ENCODE measurements at regions not wholly inside any gene's neighbourhood (a gene's known extent, or its start where the extent isn't known, plus 50 kb on each side); places are given as distances from the start of the nearest gene placed in this dataset.

GRCh38 chr4:130574215-130574614 lies 1478.3 kb downstream of the C4orf33 start:
- no peaks in the 10 kb centered on the region for H4K20me1 ChIP-seq (ENCODE audit: control insufficient read depth, extremely low read depth, insufficient read depth, low read length)
- no peak overlapping the region for H2AFZ ChIP-seq (ENCODE audit: control insufficient read depth, low read length)
- no peak overlapping the region for H3K4me2 ChIP-seq (ENCODE audit: control insufficient read depth, extremely low read depth, insufficient read depth, low read depth, low read length)
- FAIRE-seq (no peak), DNase-seq (ENCODE audit: low read depth, low spot score) (no peak)
- H3K9ac ChIP-seq (ENCODE audit: control insufficient read depth, extremely low read depth, insufficient read depth, low read length), result no peak overlapping the region
- dilution Hi-C loops (cut with MboI; ENCODE audit: extremely low pct_ligation_motif_present, low sequenced_read_pairs), result no loop called here
- no peaks in the 10 kb centered on the region for H3K9me1 ChIP-seq (ENCODE audit: control insufficient read depth, extremely low read depth, insufficient read depth, low read length)
- no peaks in the 10 kb centered on the region for H3K9me3 ChIP-seq (ENCODE audit: control insufficient read depth, low read depth, low read length)
- H3K79me2 ChIP-seq (ENCODE audit: control insufficient read depth, insufficient read depth, low read length), result no peaks in the 10 kb centered on the region
- no peaks in the 10 kb centered on the region for H3K27me3 ChIP-seq (ENCODE audit: control insufficient read depth, extremely low read depth, insufficient read depth, low read length)
- no peak overlapping the region for H3K27ac ChIP-seq (ENCODE audit: control insufficient read depth, insufficient read depth, low read length)
- H3K4me3 ChIP-seq (ENCODE audit: control insufficient read depth in 2 of 3, extremely low read depth in 1 of 3, insufficient read depth in 2 of 3, low read depth in 1 of 3, low read length in 3 of 3), result no peak overlapping the region
- no peaks in the 10 kb centered on the region for H3K36me3 ChIP-seq (ENCODE audit: control insufficient read depth in 2 of 2, extremely low read depth in 1 of 2, insufficient read depth in 2 of 2, low read length in 2 of 2)
- H3K4me1 ChIP-seq (ENCODE audit: control insufficient read depth, extremely low read depth, insufficient read depth, low read length), result no peaks in the 10 kb centered on the region
- TF ChIP-seq, protein P1, sequence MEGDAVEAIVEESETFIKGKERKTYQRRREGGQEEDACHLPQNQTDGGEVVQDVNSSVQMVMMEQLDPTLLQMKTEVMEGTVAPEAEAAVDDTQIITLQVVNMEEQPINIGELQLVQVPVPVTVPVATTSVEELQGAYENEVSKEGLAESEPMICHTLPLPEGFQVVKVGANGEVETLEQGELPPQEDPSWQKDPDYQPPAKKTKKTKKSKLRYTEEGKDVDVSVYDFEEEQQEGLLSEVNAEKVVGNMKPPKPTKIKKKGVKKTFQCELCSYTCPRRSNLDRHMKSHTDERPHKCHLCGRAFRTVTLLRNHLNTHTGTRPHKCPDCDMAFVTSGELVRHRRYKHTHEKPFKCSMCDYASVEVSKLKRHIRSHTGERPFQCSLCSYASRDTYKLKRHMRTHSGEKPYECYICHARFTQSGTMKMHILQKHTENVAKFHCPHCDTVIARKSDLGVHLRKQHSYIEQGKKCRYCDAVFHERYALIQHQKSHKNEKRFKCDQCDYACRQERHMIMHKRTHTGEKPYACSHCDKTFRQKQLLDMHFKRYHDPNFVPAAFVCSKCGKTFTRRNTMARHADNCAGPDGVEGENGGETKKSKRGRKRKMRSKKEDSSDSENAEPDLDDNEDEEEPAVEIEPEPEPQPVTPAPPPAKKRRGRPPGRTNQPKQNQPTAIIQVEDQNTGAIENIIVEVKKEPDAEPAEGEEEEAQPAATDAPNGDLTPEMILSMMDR (optimal IDR thresholded peaks at IDR 0.05 in 1 of 3, IDR thresholded peaks at IDR 0.05 in 1 of 3, conservative IDR thresholded peaks at IDR 0.05 in 1 of 3; ENCODE audit: extremely low read depth in 1 of 3, insufficient read depth in 2 of 3, low read length in 3 of 3), result no peak
- TF ChIP-seq EZH2 (IDR thresholded peaks at IDR 0.05; ENCODE audit: low read length), result no peak

GRCh38 chr4:130576218-130576617 lies 1480.3 kb downstream of the C4orf33 start:
- dilution Hi-C loops (cut with MboI; ENCODE audit: extremely low pct_ligation_motif_present, low sequenced_read_pairs), result no loop called here
- no peak for FAIRE-seq
- no peak overlapping the region for H3K4me3 ChIP-seq (ENCODE audit: control insufficient read depth in 2 of 3, extremely low read depth in 1 of 3, insufficient read depth in 2 of 3, low read depth in 1 of 3, low read length in 3 of 3)

More at GRCh38 chr4:130576218-130576617, 1480.3 kb downstream of the C4orf33 start:
- DNase-seq (ENCODE audit: low read depth, low spot score), result no peak
- Histone ChIP-seq H3K4me1 (ENCODE audit: control insufficient read depth, extremely low read depth, insufficient read depth, low read length) (no peaks in the 10 kb centered on the region), H4K20me1 (ENCODE audit: control insufficient read depth, extremely low read depth, insufficient read depth, low read length) (no peaks in the 10 kb centered on the region), H3K9ac (ENCODE audit: control insufficient read depth, extremely low read depth, insufficient read depth, low read length) (no peak overlapping the region), H2AFZ (ENCODE audit: control insufficient read depth, low read length) (no peak overlapping the region), H3K4me2 (ENCODE audit: control insufficient read depth, extremely low read depth, insufficient read depth, low read depth, low read length) (no peak overlapping the region), H3K27ac (ENCODE audit: control insufficient read depth, insufficient read depth, low read length) (no peak overlapping the region), H3K36me3 (ENCODE audit: control insufficient read depth in 2 of 2, extremely low read depth in 1 of 2, insufficient read depth in 2 of 2, low read length in 2 of 2) (no peaks in the 10 kb centered on the region), H3K9me3 (ENCODE audit: control insufficient read depth, low read depth, low read length) (no peaks in the 10 kb centered on the region), H3K27me3 (ENCODE audit: control insufficient read depth, extremely low read depth, insufficient read depth, low read length) (no peaks in the 10 kb centered on the region), H3K9me1 (ENCODE audit: control insufficient read depth, extremely low read depth, insufficient read depth, low read length) (no peaks in the 10 kb centered on the region), H3K79me2 (ENCODE audit: control insufficient read depth, insufficient read depth, low read length) (no peaks in the 10 kb centered on the region)
- TF ChIP-seq EZH2 (IDR thresholded peaks at IDR 0.05; ENCODE audit: low read length), result no peak
- TF ChIP-seq, protein P1 (optimal IDR thresholded peaks at IDR 0.05 in 1 of 3, IDR thresholded peaks at IDR 0.05 in 1 of 3, conservative IDR thresholded peaks at IDR 0.05 in 1 of 3; ENCODE audit: extremely low read depth in 1 of 3, insufficient read depth in 2 of 3, low read length in 3 of 3), result no peak
